K562 (cell line): ENCODE measurements at regions not wholly inside any gene's neighbourhood (a gene's known extent, or its start where the extent isn't known, plus 50 kb on each side); places are given as distances from the start of the nearest gene placed in this dataset.

ENCODE experiments used
- ATAC-seq: fragments of 200-7000 bp; cut with Tn5 transposase; 3 replicates; pipeline ENCODE4 v1.9.1; 2020; ENCODE audit warnings: moderate library complexity
- BruUV-seq: library from RNA; stranded (reverse); fragments of 400-500 nt; replicated peaks from 2 replicates; lab custom pipeline; 2021; lab: Mats Ljungman, UMichigan
- CTCF ChIA-PET: fragments of 300-600 bp; formaldehyde crosslinking; extraction: SDS; loops from one replicate; lab custom pipeline; 2021; ENCODE audit warnings: low intra/inter-chr PET ratio; lab: Yijun Ruan, JAX
- POLR2A ChIA-PET: fragments of 300-600, 350-650 bp; sonication (Branson Sonifier 250); formaldehyde crosslinking; extraction: SDS; loops from one replicate; lab custom pipeline; 2021; ENCODE audit warnings: antibody characterized with exemption, inconsistent platforms; lab: Yijun Ruan, JAX
- DNase-seq, 4 experiments: peaks; one replicate each; pipeline versions ENCODE4 v3.0.0 to v3.0.0-alpha.2; 2011 to 2018; ENCODE audit warnings: low spot score in 3 of 4, mixed read lengths in 3 of 4; ENCODE audit errors: extremely low read depth in 1 of 4
- FAIRE-seq: peaks from 2 replicates; lab custom pipeline; 2011; peaks lifted over from hg19 to GRCh38; lab: Jason Lieb, UNC
- H2AFZ ChIP-seq: 2 replicates; pipeline ENCODE4 v1.6.0; 2011; ENCODE audit warnings: low read depth, low read length, control low read depth, inconsistent platforms
- H3K27ac ChIP-seq: fragments of 200-600 bp; 3 replicates; pipeline ENCODE4 v1.8.0; 2011; ENCODE audit warnings: low read depth, mild to moderate bottlenecking, control low read depth, inconsistent platforms, low read length, moderate library complexity, mixed read lengths; ENCODE audit errors: extremely low read depth
- H3K27me3 ChIP-seq, 2 experiments: fragments of 300-600 bp in 1 of 2; 2 replicates in 1 of 2; 3 replicates in 1 of 2; pipeline versions ENCODE4 v1.6.0 to v1.8.0; 2011; ENCODE audit warnings: inconsistent platforms in 2 of 2, low read length in 2 of 2, mild to moderate bottlenecking in 1 of 2, mixed read lengths in 1 of 2, moderate library complexity in 1 of 2; ENCODE audit not compliant: control insufficient read depth in 2 of 2, insufficient read depth in 2 of 2
- H3K36me3 ChIP-seq: fragments of 300-600 bp; 3 replicates; pipeline ENCODE4 v1.8.0; 2011; ENCODE audit warnings: mild to moderate bottlenecking, low read length, inconsistent platforms; ENCODE audit not compliant: control insufficient read depth, insufficient read depth
- H3K4me1 ChIP-seq, 2 experiments: fragments of 200-600 bp in 1 of 2; replicated peaks in 1 of 2; 2 replicates in 1 of 2; 3 replicates in 1 of 2; pipeline versions ENCODE4 v1.5.1 to v1.8.0; 2011; ENCODE audit warnings: inconsistent platforms in 2 of 2, low read length in 2 of 2, mild to moderate bottlenecking in 1 of 2, mixed read lengths in 1 of 2, moderate library complexity in 1 of 2; ENCODE audit not compliant: control insufficient read depth in 2 of 2, insufficient read depth in 2 of 2
- H3K4me2 ChIP-seq: 2 replicates; pipeline ENCODE4 v1.6.1; 2011; ENCODE audit warnings: low read length, control low read depth, inconsistent platforms, mixed read lengths; ENCODE audit not compliant: insufficient read depth
- H3K4me3 ChIP-seq: fragments of 200-600 bp; sonication (generic), shearing (Covaris generic); 2 replicates; pipeline ENCODE4 v1.5.1; 2016; ENCODE audit warnings: control low read depth, inconsistent platforms
- H3K79me2 ChIP-seq: fragments of 200-600 bp; 3 replicates; pipeline ENCODE4 v1.8.0; 2011; ENCODE audit warnings: low read length, inconsistent platforms; ENCODE audit not compliant: control insufficient read depth, insufficient read depth
- H3K9ac ChIP-seq, 2 experiments: 2 replicates each; pipeline versions ENCODE4 v1.6.0 to v1.6.1; 2011; ENCODE audit warnings: low read depth in 2 of 2, low read length in 2 of 2, control low read depth in 1 of 2, inconsistent platforms in 1 of 2, mild to moderate bottlenecking in 1 of 2, mixed read lengths in 1 of 2; ENCODE audit not compliant: insufficient read depth in 1 of 2
- H3K9me1 ChIP-seq: one replicate; pipeline ENCODE4 v1.6.0; 2011; ENCODE audit warnings: inconsistent platforms, mild to moderate bottlenecking, low read length, moderate library complexity; ENCODE audit not compliant: control insufficient read depth, insufficient read depth
- H3K9me3 ChIP-seq: replicated peaks from 2 replicates; pipeline ENCODE4 v1.5.1; 2011; ENCODE audit warnings: low read depth, low read length, inconsistent platforms; ENCODE audit not compliant: control insufficient read depth, insufficient read depth
- H4K20me1 ChIP-seq: replicated peaks from 2 replicates; pipeline ENCODE4 v1.6.1; 2011; ENCODE audit warnings: low read length, inconsistent platforms, mixed read lengths; ENCODE audit not compliant: control insufficient read depth, insufficient read depth
- ATF7 ChIP-seq: fragments of 450-650 bp; IDR thresholded peaks from 2 replicates; pipeline ENCODE4 v1.7.1; 2014; ENCODE audit warnings: mild to moderate bottlenecking, moderate library complexity
- CEBPB ChIP-seq: fragments of 450-650 bp; IDR thresholded peaks from 2 replicates; pipeline ENCODE4 v1.6.1; 2016; ENCODE audit warnings: missing genetic modification characterization, missing compliant biosample characterization
- E2F3 ChIP-seq: fragments of 250-450 bp; sonication (Bioruptor Pico); IDR thresholded peaks from 2 replicates; pipeline ENCODE4 v1.4.0; 2020; ENCODE audit warnings: mild to moderate bottlenecking
- HNRNPLL ChIP-seq: fragments of 200-400 bp; formaldehyde crosslinking; IDR thresholded peaks from 2 replicates; pipeline ENCODE4 v1.6.1; 2017; ENCODE audit warnings: low read length, low read depth, mild to moderate bottlenecking; ENCODE audit not compliant: poor library complexity, severe bottlenecking
- KLF16 ChIP-seq: IDR thresholded peaks from 2 replicates; pipeline ENCODE4 v1.6.1; 2016; ENCODE audit warnings: antibody characterized with exemption
- MCM7 ChIP-seq, 2 experiments: fragments of 450-650 bp; IDR thresholded peaks; 2 replicates each; pipeline ENCODE4 v1.6.1; 2016 to 2018
- MXI1 ChIP-seq: IDR thresholded peaks from 2 replicates; pipeline ENCODE4 v1.6.1; 2011; ENCODE audit warnings: low read depth, mild to moderate bottlenecking, improper control_type of control experiment, low read length
- MYC ChIP-seq, 2 experiments: fragments of 250-450 bp in 1 of 2; sonication (Bioruptor Pico) in 1 of 2; IDR thresholded peaks; 2 replicates each; pipeline versions ENCODE4 v1.5.1 to v1.6.1; 2012 to 2021; ENCODE audit warnings: low read depth in 2 of 2, borderline replicate concordance in 1 of 2, improper control_type of control experiment in 1 of 2, low read length in 1 of 2, mild to moderate bottlenecking in 1 of 2, moderate library complexity in 1 of 2
- PTBP1 ChIP-seq: fragments of 200-400 bp; formaldehyde crosslinking; IDR thresholded peaks from 2 replicates; pipeline ENCODE4 v1.6.1; 2017; ENCODE audit warnings: low read depth, low read length
- SETDB1 ChIP-seq: IDR thresholded peaks from one replicate; pipeline ENCODE4 v1.6.1; 2012; ENCODE audit warnings: low read length, control low read depth, inconsistent platforms
- SNRNP70 ChIP-seq: fragments of 200-400 bp; formaldehyde crosslinking; optimal IDR thresholded peaks from 2 replicates; pipeline ENCODE3; 2017; ENCODE audit warnings: low read depth, low read length
- TARDBP ChIP-seq: fragments of 450-650 bp; IDR thresholded peaks from 2 replicates; pipeline ENCODE4 v1.6.1; 2016
- ZEB2 ChIP-seq: fragments of 450-650 bp; IDR thresholded peaks from 2 replicates; pipeline ENCODE4 v1.6.1; 2016
- ZNF696 ChIP-seq: fragments of 250-450 bp; sonication (Bioruptor Pico); conservative IDR thresholded peaks from 2 replicates; pipeline ENCODE4 v1.4.0; 2020; ENCODE audit warnings: mild to moderate bottlenecking, moderate library complexity
- ZNF830 ChIP-seq: fragments of 250-450 bp; sonication (Bioruptor Pico); IDR thresholded peaks from 2 replicates; pipeline ENCODE4 v1.5.0; 2021; ENCODE audit warnings: mild to moderate bottlenecking
- WGBS: fragments of 100-300 bp; shearing (Covaris generic); methylation state at CpG from one replicate; pipeline ENCODE4 v1.1.6; 2016; ENCODE audit warnings: low coverage, mixed read lengths; ENCODE audit not compliant: insufficient coverage; ENCODE audit errors: missing lambda C conversion rate; 5-methylcytosine and 5-hydroxymethylcytosine counted together
- in situ Hi-C: fragments of 300-500 bp; cut with MboI; formaldehyde crosslinking; loops from 4 replicates; pipeline ENCODE4 v1.15.0; 2018; ENCODE audit warnings: inconsistent platforms, mixed read lengths
- intact Hi-C: fragments of 100-400 bp; cut with micrococcal nuclease; formaldehyde crosslinking; loops from 2 replicates; pipeline ENCODE4 v1.14.2; 2022
- TF ChIP-seq, protein P1 (sequence below): fragments of 450-650 bp; formaldehyde crosslinking; IDR thresholded peaks from 2 replicates; pipeline ENCODE4 v1.4.0; 2022; ENCODE audit warnings: missing genetic modification characterization
- TF ChIP-seq, protein P2 (sequence below): fragments of 450-650 bp; IDR thresholded peaks from 2 replicates; pipeline ENCODE4 v1.7.0; 2016; ENCODE audit warnings: borderline replicate concordance

DNA sequence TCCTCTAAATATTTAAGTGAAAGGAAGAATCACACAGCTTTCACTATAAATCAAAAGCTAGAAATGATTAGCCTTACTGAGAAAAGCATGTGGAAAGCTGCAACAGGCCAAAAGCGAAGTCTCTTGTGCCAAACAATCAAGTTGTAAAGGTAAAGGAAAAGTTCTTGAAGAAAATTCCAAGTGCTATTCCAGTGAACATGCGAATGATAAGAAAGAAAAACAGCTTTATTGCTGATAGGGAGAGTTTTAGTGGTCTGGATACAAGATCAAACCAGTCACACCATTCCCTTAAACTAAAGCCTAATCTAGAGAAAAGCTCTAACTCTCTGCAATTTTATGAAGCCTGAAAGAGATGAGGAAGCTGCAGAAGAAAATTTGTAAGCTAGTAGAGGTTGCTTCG, 190.9 kb downstream of the BTG1 start:
- Histone ChIP-seq H3K27me3 (no peaks in the 10 kb centered on the region), H2AFZ (no peak overlapping the region), H3K4me1 (no peaks in the 10 kb centered on the region), H3K4me2 (no peak overlapping the region), H3K9me3 (no peaks in the 10 kb centered on the region), H3K4me3 (no peak overlapping the region), H3K79me2 (no peaks in the 10 kb centered on the region), H3K9me1 (no peaks in the 10 kb centered on the region), H3K9ac (no peak overlapping the region), H3K36me3 (no peaks in the 10 kb centered on the region), H3K27ac (no peak overlapping the region)
- in situ Hi-C loops: no loop called here
- BruUV-seq: no TSS peak
- ChIA-PET CTCF (no interaction called here), POLR2A (interaction anchor here (0.8 to 1.4 kb wide), 2 partner anchors 8 to 11 kb away, joined by 3 to 7 read pairs; no protein-coding TSS in a partner anchor)
- DNase-seq: no peak
- ATAC-seq: no peak
- intact Hi-C loops: no loop called here
- no peak for FAIRE-seq
- 13% methylated on average over 3 of the region's 3 CpGs for WGBS
- TF ChIP-seq CEBPB (tag) (no peak), MXI1 (no peak)
- TF ChIP-seq, protein P1, sequence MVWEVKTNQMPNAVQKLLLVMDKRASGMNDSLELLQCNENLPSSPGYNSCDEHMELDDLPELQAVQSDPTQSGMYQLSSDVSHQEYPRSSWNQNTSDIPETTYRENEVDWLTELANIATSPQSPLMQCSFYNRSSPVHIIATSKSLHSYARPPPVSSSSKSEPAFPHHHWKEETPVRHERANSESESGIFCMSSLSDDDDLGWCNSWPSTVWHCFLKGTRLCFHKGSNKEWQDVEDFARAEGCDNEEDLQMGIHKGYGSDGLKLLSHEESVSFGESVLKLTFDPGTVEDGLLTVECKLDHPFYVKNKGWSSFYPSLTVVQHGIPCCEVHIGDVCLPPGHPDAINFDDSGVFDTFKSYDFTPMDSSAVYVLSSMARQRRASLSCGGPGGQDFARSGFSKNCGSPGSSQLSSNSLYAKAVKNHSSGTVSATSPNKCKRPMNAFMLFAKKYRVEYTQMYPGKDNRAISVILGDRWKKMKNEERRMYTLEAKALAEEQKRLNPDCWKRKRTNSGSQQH: no peak
- TF ChIP-seq, all 486 proteins: peak for 0
- no peaks in the 10 kb centered on the region for H4K20me1 ChIP-seq

DNA sequence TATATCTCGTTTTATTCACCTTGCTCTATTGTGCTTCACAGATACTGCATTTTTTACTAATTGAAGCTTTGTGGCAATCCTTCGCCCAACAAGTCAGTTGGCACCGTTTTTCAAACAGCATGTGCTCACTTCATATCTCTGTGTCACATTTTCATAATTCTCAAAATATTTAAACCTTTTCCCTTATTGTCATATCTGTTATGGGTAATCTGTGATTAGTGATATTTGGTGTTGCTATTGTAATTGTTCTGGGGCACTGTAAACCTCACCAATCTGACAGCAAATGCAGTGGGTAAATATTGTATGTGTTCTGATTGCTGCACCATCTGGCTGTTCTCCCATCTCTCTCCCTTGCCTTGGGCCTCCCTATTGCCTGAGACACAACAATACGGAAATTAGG, 191.3 kb downstream of the BTG1 start:
- Histone ChIP-seq H2AFZ (no peak overlapping the region), H3K27me3 (no peaks in the 10 kb centered on the region), H3K79me2 (no peaks in the 10 kb centered on the region), H3K9ac (no peak overlapping the region), H3K9me1 (no peaks in the 10 kb centered on the region), H3K27ac (no peak overlapping the region), H3K4me3 (no peak overlapping the region), H3K9me3 (no peaks in the 10 kb centered on the region), H4K20me1 (no peaks in the 10 kb centered on the region), H3K4me1 (no peaks in the 10 kb centered on the region), H3K4me2 (no peak overlapping the region), H3K36me3 (no peaks in the 10 kb centered on the region)
- WGBS: 18% methylated on average over 4 of the region's 4 CpGs
- BruUV-seq: no TSS peak
- intact Hi-C loops (no loop called here), in situ Hi-C loops (no loop called here)
- DNase-seq: no peak
- POLR2A ChIA-PET: interaction anchor here (1.4 kb wide), 1 partner anchor 8 kb away, joined by 7 read pairs; no protein-coding TSS in a partner anchor
- no peak for FAIRE-seq
- ATAC-seq: no peak
- CTCF ChIA-PET: no interaction called here
- TF ChIP-seq SETDB1 (no peak), ZEB2 (no peak), ZNF696 (CRISPR knock-in tag) (no peak), MYC (IDR thresholded peaks at IDR 0.05; ENCODE audit: low read depth, low read length) (no peak), MYC (CRISPR knock-in tag; IDR thresholded peaks at IDR 0.05; ENCODE audit: borderline replicate concordance, low read depth) (no peak), KLF16 (no peak), TARDBP (no peak), ZNF830 (no peak), E2F3 (CRISPR knock-in tag) (no peak), HNRNPLL (no peak), PTBP1 (no peak), ATF7 (no peak), SNRNP70 (no peak), MCM7 (IDR thresholded peaks at IDR 0.05) (no peak)
- TF ChIP-seq, protein P2, sequence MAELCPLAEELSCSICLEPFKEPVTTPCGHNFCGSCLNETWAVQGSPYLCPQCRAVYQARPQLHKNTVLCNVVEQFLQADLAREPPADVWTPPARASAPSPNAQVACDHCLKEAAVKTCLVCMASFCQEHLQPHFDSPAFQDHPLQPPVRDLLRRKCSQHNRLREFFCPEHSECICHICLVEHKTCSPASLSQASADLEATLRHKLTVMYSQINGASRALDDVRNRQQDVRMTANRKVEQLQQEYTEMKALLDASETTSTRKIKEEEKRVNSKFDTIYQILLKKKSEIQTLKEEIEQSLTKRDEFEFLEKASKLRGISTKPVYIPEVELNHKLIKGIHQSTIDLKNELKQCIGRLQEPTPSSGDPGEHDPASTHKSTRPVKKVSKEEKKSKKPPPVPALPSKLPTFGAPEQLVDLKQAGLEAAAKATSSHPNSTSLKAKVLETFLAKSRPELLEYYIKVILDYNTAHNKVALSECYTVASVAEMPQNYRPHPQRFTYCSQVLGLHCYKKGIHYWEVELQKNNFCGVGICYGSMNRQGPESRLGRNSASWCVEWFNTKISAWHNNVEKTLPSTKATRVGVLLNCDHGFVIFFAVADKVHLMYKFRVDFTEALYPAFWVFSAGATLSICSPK: no peak
